Suprapubic skin (tissue), 3 donors: ENCODE measurements at regions not wholly inside any gene's neighbourhood (a gene's known extent, or its start where the extent isn't known, plus 50 kb on each side); places are given as distances from the start of the nearest gene placed in this dataset.

Source experiments
- EP300 ChIP-seq: sonication (generic); formaldehyde crosslinking; IDR thresholded peaks from one replicate; pipeline ENCODE4 v1.6.1; 2017; ENCODE audit warnings: antibody characterized with exemption
- POLR2A ChIP-seq, 2 donors: fragments of 450-650 bp; IDR thresholded peaks; one replicate each; pipeline ENCODE4 v1.6.1; 2017; ENCODE audit warnings: antibody characterized with exemption in 2 of 2, mild to moderate bottlenecking in 2 of 2, moderate library complexity in 2 of 2
- TF ChIP-seq, protein P1 (sequence below), 2 donors: fragments of 200-600 bp in 1 of 2; fragments of 450-650 bp in 1 of 2; sonication (generic) in 1 of 2; IDR thresholded peaks; one replicate each; pipeline ENCODE4 v1.5.1; 2016 to 2019; ENCODE audit warnings: antibody characterized with exemption in 2 of 2, mild to moderate bottlenecking in 1 of 2, moderate library complexity in 1 of 2

DNA sequence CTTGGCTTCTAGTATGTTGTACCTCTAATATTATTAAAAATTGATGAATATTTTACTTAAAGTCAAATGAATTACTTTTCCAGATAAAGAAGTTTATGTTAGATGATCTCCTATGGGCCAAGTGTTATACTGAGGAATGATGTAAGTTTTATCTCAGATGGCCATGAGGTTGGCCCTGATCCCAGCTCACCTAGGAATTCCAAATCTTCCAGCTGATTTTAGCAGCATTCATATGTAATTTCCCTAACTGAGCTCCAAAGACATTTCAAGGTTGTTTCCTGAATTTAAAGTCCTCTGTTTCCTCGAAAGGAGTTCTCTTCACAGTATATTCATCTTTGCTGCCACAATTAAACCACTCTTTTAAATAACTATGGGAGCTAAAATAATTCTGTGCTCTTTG, 1670.4 kb upstream of the SPRY2 start:
- TF ChIP-seq, protein P1, sequence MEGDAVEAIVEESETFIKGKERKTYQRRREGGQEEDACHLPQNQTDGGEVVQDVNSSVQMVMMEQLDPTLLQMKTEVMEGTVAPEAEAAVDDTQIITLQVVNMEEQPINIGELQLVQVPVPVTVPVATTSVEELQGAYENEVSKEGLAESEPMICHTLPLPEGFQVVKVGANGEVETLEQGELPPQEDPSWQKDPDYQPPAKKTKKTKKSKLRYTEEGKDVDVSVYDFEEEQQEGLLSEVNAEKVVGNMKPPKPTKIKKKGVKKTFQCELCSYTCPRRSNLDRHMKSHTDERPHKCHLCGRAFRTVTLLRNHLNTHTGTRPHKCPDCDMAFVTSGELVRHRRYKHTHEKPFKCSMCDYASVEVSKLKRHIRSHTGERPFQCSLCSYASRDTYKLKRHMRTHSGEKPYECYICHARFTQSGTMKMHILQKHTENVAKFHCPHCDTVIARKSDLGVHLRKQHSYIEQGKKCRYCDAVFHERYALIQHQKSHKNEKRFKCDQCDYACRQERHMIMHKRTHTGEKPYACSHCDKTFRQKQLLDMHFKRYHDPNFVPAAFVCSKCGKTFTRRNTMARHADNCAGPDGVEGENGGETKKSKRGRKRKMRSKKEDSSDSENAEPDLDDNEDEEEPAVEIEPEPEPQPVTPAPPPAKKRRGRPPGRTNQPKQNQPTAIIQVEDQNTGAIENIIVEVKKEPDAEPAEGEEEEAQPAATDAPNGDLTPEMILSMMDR (IDR thresholded peaks at IDR 0.05) = no peak
- no peak for TF ChIP-seq POLR2A (IDR thresholded peaks at IDR 0.05)
- TF ChIP-seq EP300 = no peak
